ENCODE measurements at regions not wholly inside any gene's neighbourhood (a gene's known extent, or its start where the extent isn't known, plus 50 kb on each side); places are given as distances from the start of the nearest gene placed in this dataset.
"Not testable (repeated sequence)": the region's sequence is repeated elsewhere in the genome, so short reads cannot be mapped to it uniquely, and the experiment has no call there.

DNA sequence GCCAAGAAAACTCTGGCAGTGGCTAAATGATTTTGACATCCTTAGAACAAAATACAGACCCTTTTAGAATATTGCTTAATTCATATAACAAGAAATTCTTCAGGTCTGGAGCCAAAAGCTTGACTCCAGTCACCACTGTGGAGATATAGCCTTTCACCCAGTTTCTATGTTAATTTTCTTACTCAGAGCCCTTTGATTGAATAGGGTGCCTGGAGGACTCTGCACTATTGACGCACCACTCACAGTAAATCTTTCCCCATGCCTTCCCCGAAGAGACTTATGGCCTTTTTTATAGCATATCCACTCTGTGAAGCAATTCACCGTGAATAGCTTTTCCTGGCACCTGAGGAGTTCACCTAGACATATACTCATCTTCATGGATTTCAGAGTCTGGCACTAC is 613.8 kb downstream of the ZWINT start:
- DNase-seq (ENCODE audit: low spot score): no peak

DNA sequence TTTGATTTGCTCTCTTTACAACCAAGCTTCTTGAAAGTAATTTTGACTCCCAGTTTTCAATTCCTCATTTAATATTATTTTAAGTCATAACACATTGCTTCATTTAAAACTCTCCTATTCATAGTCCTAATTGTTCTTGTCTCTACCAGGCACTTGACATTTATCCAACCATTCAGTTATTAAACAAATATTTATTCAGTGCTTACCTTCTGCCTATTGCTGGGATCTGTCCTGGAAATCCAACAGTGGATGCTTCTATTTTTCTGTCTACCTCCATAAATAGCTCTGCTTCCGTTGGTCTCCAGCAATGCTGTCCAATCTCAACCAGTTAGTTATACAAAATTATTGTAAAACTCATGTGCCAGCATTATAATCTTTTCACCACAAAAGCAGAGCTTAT is 615.1 kb downstream of the ZWINT start:
- DNase-seq (ENCODE audit: low spot score): no peak

DNA sequence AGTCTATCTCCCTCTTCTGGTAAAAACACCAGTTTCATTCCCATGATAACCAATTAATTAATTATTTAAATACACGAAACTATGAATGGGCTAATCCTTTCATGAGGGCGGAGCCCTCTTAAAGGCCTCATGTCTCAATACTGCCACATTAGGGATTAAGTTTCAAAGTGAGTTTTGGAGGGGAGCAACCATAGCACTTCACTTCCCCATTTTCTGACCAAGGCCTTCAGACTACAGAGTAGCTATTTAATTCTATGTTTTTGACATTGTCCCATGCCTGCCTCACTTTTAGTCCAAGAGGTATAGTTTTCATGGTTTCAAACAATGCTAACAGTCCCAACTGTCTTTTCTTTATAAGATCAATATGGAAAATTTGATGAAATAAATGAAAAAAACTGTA is 618.6 kb downstream of the ZWINT start:
- DNase-seq (ENCODE audit: low spot score): no peak

DNA sequence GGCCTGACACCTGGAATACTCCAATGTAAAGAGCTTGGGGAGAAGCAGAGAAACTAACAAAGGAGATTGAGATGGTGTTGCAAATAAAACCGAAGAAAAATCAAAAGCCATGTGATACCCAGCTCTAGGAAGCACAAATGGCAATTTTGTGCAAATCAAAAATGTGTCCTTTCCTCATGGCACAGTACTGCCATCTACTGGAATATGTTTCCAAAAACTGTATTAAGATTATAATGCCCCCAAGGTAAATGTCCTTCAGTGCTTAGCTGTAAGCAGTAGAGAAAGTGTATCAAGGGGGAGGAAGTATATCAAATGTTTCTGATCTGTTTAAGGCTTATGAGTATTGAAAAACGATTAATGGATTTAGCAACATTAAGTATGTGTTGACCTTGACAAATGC is 620.3 kb downstream of the ZWINT start:
- DNase-seq (ENCODE audit: low spot score): not testable (repeated sequence)

GRCh38 chr10:55740110-55740509 is 620.9 kb downstream of the ZWINT start:
- DNase-seq (ENCODE audit: low spot score): no peak

GRCh38 chr10:55734112-55734511 is 626.9 kb downstream of the ZWINT start:
- DNase-seq (ENCODE audit: low spot score): no peak

DNA sequence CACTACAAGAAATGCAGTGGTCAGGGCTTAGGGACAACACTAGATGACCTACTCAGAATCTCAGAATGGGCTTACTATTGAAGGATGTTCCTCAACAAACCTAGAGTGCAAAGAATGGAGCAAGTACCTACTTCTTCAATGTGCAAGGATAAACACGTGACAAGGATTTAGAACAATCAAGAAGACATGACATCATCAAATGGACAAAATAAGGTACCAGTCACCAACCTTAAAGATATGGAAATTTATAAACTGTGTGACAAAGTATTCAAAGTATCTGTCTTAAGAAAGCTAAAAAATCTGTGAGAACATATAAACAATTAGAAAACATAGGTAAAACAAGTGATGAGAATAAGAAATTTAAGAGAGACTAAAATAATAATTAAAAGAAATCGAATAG is 656.1 kb downstream of the ZWINT start:
- no peak for DNase-seq (ENCODE audit: low spot score)

DNA sequence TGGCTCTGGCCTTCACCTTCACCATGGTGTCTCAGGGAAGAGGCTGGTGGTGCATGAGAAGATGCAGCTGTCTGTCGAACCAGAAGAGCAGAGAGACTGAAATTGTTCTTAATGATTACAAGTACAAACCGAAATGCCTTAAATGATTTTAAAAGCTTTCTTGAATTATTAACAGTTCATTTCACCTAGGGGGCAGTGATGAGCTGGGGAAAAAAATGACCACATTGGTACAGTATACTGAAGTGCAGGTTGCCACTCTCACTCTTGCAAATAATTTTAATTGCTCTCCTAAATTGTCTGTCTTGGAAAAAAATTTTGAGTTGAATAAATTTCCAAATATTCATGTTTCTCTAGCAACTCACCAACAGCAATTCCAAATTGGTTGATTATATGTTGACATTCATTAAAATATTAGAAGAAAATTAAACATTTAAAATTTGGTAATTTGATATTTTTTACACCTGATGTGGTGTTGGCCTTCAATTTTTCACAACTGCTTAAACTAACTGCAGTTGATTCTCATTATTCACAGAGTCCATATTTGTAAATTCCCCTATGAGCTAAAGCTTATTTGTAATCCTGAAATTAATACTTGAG is 692.6 kb downstream of the ZWINT start:
- no peak for DNase-seq (ENCODE audit: low spot score)

DNA sequence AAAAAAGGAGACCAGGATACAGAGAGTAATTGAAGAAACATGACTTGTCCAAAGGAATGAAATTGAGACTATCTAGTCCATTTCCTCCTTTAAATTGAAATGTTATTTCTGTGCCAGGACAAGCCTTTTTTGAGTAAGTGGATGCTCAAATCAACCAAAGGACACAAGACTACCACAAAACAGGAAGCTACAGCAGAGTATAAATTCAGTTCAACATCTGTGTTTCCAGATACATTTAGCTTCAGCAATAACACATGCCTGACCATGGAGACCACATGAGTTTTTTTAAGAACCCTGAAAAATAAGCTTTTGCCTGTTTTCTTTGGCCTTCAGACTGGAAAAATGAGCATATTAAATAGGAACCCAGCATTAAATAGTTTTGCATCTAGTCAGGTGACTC is 707.5 kb downstream of the ZWINT start:
- no peak for DNase-seq (ENCODE audit: low spot score)

- no peak for DNase-seq (ENCODE audit: low spot score)
Observed at GRCh38 chr10:55641601-55642000, 719.5 kb downstream of the ZWINT start.

GRCh38 chr10:55631071-55631654 is 729.9 kb downstream of the ZWINT start:
- DNase-seq (ENCODE audit: low spot score): peak; percentile 64

DNA sequence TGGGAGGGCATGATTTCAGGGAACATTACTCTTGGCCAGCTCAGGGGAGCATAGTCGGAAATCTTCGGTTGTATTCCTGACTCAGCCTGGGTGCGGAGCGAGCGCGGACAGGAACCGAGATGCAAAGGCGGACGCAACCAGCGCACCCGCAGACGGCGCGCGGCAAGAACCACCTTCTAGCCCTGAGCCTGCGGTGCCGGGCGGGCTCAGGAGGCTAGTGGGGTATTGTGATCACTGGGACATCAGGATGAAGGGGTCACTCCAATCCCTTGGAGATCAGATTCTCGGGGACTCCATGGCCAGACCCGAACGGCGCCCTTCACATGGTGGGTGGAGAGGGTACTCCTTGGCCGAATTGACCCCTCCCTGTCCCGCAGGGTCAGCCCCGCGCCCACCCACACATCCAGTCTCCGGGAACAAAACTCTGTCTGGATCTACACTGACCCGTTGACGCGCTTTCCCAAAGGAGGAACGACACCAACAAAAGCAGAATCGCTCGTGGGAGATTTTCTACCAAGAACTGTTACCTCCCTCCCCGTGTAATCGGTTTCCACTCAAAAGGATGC is 730.5 kb downstream of the ZWINT start:
- peak; percentile 43 for DNase-seq (ENCODE audit: low spot score)

GRCh38 chr10:55629793-55630490 is 731.1 kb downstream of the ZWINT start:
- peak; percentile 61 for DNase-seq (ENCODE audit: low spot score)

DNA sequence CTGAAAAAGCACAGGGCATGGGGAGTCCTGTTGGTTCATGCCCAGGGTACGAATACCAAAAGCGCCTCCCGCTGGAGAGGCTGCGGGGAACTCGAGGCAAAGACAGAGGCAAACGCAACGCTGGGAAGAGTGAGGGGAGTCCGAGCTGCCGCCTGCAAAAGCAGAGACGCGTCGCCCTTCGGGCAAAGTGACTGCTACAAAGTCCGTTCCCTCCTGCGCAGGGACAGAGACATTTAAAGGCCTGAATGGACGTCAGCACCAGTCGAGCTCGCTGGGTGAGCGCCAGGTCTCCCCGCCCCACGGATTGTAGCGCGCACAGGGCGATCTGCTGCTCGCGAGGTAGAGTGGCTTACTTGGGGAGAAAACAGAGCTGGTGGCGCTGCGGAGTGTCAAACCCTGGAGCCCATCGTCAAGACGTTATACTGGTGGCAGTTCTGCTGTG is 732.8 kb downstream of the ZWINT start:
- peak; percentile 59 for DNase-seq (ENCODE audit: low spot score)

GRCh38 chr10:55627501-55628051 is 733.5 kb downstream of the ZWINT start:
- DNase-seq (ENCODE audit: low spot score): peak; percentile 12

- DNase-seq (ENCODE audit: low spot score): not testable (repeated sequence)
Observed at GRCh38 chr10:55601690-55602478, 759.2 kb downstream of the ZWINT start.

DNA sequence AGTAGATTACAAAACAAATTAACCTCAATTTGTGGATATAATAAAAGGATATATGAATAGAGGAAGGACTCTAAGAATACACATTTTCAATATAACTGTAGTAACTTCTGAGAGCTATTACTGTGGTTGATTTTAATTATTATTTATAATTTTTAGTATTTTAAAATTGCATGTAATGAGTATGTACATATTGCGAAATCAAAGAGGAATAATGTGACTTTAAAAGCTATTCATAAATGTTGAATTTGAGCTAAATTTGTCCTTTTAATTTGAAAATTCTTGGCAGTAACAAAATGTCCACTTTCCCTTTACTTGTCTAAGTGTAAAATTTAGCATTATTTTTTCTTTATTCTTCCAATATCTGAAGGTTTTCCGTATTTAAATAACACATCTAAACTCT is 750.6 kb upstream of the PCDH15 start:
- no peak for DNase-seq (ENCODE audit: low spot score)

DNA sequence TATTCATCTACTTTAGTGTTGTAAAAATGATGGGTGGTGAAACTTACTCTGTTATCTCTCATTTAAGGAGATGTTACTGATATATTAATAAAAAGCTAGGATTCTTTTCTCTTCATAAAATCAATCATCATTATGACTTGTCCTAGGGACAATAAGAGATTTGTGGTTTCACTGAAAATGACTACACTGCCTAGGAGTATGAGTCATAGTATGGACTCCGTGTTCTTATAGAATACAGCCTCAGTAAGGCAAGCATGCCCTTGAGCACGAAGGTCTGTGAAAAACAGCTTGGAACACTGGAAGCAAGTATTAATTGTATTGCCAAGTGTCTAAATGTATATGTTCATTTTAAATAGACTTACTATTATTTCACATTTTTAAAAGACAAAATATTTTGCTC is 749.2 kb upstream of the PCDH15 start:
- no peak for DNase-seq (ENCODE audit: low spot score)

- DNase-seq (ENCODE audit: low spot score): not testable (repeated sequence)
Observed at GRCh38 chr10:55537497-55537896, 736.5 kb upstream of the PCDH15 start.

- DNase-seq (ENCODE audit: low spot score): no peak
Observed at GRCh38 chr10:55519264-55519663, 718.2 kb upstream of the PCDH15 start.

- peak; percentile 4 for DNase-seq (ENCODE audit: low spot score)
Observed at GRCh38 chr10:55518416-55518815, 717.4 kb upstream of the PCDH15 start.

GRCh38 chr10:55509168-55509567 is 708.1 kb upstream of the PCDH15 start:
- DNase-seq (ENCODE audit: low spot score): no peak
